Right kidney (tissue), 1 donor: ENCODE measurements at regions not wholly inside any gene's neighbourhood (a gene's known extent, or its start where the extent isn't known, plus 50 kb on each side); places are given as distances from the start of the nearest gene placed in this dataset.
A peak's percentile ranks its signal among the peaks of the same experiment; 100 is the strongest.
"Not testable (repeated sequence)": the region's sequence is repeated elsewhere in the genome, so short reads cannot be mapped to it uniquely, and the experiment has no call there.

ENCODE experiments used
- DNase-seq: peaks from one replicate; pipeline ENCODE4 v3.0.0-alpha.2; 2016

DNA sequence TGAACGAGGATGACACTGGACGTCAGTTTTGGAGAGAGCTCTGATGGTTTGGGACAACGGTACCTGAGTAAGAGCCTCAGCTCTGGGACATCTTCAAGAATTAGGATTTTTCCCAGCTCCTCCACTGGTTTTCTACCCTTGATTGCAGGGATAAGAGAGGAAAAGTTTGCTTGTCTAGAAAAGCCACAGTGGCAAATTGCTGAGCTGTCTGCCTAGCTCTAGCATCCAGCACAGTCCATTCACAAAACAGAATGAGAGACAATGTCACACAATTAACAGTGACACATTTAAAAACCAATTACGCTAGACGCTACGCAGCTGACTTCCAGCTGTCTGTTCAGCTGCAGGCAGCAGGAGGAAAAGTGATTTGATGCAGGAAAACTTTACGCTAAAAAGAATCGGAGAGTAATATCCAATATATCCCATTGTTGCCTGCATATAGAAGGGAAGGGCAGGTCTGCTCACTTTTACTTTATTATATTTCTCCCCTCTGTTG lies 168.1 kb upstream of the PRICKLE1 start:
- peak; percentile 25 for DNase-seq

DNA sequence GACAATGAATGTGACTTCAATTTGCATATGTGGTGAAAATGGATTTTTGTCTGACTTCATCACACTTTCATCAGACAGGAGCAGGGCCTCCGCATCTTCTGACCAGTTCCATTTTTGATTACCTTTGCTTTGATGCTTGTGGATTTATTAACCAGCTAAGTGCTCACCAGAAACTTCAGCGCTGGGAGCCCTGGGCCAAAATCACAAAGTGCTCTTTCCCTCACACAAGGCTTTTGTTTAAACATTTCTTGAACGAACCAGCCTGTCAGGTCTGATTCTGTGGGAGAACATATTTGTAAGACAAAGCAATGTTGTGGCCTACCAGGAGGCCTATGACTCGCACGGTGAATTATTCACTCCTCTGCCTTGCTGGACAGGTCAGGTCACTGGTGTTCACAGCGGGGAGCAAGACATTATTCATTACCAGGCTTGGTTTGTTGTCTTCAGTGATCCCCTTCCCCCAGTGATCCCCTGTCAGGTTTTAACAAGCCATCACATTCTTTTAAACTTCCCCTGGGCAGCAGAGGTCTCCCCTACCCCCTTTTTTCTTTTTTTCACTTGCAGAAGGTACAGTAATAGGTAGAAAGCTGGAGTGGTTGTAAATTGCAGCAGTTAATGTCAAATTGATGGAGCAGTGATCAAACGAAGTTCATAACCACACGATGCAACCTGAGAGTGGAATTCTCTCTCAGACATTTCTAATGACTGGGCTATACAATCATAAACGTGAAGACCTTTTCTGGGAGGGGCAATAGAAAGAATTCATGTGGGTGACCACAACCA lies 167.5 kb upstream of the PRICKLE1 start:
- DNase-seq = peak; percentile 48

DNA sequence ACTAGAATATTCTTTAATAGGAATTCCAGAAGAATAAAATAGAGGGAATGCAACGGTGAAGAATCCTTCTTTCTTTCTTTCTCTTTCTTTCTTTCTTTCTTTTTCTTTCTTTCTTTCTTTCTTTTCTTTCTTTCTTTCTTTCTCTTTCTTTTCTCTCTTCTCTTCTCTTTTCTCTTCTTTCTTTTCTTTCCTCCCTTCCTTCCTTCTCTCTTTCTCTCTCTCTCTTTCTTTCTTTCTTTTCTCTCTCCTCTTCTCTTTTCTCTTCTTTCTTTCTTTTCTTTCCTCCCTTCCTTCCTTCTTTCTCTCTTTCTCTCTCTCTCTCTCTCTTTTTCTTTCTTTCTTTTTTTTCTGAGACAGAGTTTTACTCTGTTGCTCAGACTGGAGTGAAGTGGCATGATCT lies 160.8 kb upstream of the PRICKLE1 start:
- DNase-seq = no peak

DNA sequence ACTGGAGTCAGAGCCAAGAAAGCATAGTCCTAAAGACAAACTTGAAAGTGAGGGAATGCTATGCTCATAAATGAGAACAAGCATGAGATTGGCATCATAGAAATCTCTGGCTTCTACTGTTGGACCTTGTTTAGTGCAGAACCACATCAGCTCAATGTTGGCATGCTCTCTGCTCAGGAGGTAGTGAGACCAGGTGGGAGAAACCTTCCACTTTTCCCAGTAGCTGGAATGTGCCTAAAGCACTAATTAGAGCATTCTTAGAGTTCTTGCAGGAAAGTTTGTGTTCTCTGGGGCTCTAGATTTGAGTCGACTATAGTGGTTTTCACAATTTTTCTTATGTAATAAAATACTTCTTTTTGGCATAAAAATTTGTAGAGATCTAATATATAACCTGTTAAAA lies 159.7 kb upstream of the PRICKLE1 start:
- no peak for DNase-seq

DNA sequence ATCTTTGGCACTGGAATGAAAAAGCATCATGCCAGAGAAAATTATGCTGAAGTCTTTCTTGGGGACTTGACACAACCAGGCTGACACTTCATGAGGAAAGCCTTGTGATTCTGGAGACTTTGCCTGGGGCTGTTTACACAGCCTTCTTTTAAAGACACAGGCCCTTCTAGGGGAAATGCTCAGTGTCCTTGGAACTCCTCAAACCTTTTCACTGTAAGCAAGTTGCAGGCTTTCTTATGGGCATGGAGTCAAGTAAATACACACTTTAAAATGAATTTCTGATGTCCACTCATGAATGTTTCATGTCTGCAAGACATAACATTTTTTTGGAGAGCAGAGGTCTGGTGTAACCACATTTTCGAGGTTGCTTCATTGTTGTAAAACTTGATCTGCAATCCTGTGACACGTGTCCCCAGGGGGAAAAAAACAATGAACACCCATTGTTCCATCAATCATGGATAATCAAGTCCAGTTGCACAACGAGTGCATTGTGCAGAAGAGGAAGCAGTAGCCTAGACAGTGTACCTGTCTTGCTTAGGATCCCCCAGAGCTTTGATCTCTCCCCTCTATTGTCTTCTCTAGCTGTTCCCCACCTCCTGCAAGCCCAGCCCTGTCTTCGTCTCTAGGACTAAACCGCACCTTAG lies 155.1 kb upstream of the PRICKLE1 start:
- DNase-seq = no peak

DNA sequence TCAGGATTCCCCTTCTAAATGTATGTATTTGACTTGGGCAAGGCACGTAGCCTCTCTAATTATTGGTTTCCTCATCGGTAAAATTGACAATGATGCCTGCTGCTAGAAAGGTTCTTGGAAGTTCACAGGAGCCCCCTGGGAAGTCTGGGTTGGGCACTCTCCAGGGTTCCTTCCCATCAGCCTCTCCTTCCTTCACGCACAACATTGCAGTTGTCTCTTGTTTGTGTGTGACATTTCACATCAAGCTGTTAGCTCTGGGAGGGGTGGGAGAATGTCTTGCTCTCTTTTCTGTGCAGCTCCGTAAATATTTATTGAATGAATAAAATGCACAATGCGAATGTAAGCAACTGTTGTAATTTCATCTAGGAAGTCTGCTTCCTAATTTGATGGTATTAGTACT lies 153.2 kb upstream of the PRICKLE1 start:
- no peak for DNase-seq

DNA sequence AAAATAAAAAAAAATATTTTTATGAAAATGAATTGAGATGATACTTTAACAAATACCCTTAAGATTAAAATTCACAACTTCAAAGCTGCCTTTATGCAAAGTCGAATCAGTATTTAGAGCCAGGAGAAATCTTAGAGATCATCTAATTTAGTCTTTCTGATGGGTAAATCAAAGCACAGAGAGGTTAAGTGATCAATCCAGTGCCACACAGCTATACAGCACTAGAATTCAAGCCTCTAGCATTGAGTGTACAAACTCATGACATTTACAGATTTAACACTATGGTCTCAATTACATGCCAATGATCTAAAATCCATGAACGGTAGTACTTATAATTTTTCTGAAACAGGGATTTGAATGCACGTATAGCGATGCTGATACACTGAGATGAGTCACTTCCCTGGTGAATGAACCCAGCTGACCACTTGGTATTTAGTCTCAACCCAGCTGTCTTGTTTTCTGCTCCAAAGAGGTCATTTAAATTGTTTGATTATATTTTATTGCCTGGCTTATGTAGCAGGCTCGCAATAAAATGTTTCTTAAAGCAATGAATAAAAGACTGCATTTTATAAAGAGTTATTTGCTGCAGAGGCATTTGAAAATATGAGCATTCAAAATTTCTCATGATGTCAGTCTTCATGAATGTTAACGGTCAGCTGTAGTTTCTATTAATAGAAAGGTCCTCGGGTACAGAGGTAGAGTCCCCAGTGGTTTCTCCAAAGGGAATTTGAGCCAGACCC lies 152.4 kb upstream of the PRICKLE1 start:
- no peak for DNase-seq

DNA sequence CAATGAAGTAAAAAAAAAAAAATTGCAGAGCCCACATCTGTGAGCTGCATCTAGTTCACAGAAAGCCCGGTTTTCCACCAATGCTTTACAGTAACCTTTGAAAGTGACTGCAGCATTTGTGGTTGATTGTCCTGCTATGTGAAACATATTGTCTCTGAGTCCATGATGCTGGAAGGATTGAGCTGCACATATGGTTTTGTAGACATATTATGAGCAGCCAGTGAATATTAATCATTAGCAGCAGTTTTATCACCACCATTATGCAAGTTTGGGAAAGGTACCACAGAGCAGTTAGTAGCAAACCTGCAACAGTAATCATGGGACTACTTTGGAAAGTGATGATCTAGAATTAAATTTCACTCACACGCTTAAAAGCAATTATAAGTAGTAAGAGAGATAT lies 151.5 kb upstream of the PRICKLE1 start:
- DNase-seq = no peak

DNA sequence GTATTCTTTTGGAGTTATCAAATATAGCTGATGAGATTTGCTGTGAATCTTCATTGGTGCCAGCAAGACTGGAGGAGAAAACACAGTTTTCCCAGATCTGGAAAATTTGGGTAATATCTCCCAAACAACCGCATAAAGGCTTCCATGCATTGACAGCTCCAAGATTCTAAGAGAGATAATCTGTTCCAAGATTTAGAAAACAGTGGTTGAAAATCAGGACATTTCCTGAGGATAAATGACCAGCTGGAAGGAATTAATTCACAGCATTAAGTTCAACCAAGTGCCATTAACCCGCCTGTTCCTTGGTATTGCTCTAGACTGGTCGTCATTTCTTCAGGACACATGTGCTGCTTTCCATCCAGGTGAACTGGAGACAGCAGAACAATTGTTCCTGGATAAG lies 147.9 kb upstream of the PRICKLE1 start:
- no peak for DNase-seq

DNA sequence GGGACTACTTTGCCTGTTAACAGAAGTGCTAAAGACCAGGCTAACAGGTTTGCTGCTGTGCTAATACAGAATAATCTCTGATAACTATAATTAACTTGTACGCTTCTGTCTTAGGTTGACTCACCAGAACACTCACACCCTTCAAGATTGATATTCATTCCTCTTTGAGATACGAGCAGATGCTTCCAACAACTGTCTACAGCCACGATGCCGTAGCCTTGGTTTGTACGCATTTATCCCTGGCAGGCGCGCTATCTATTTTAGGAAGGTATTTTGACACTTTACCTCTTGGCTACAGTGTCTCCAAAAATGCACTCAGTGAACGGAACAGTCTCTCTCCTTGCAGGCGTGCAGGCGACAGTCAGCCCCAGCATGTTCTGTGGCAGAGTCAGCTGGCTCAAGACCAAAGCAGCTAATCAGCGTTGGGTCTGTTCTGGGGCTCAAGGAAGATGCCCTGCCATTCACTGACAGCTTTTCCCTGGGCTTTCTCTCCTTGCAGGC lies 146.4 kb upstream of the PRICKLE1 start:
- DNase-seq = no peak

DNA sequence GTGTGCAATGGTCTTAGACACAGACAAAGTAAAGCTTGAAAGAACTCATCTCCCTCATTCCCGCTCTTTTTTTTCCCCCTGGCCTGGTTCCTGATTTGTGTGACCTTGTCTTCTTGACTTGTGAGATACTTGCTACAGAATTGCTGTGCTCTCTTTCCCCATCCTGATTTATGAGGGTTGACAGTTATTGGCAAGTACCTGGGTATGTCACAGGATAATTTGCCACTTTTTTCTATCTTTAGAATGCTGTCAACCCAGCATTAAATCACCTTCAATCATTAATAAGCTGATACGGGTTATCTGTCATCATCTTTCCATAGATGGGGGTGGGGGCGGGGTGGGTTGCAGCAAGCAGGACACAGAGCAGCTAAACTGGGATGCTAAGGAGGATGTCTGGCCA lies 144.4 kb upstream of the PRICKLE1 start:
- no peak for DNase-seq

DNA sequence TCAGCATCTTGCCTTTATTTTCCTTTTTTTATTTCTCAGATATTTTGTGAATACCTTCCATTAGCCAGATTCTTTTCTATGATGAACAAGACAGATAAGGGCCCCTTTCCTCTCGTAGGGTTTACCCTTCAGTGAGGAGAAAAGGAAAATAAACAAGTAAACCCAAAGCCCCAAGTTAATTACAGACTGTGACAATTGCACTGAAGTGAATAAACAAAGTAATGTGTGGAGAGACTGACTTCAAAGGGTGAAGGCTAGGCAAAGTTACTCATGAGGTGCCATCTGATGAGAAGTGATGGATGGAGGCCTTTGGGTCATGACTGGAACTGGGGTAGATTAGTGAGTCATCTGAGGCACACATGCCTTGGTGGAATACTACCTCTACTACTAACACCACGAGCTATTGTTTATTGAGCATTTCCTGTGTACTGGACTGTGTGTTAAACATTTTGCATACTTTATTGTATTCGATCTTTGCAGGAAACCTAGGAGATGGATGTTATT lies 143.4 kb upstream of the PRICKLE1 start:
- no peak for DNase-seq

DNA sequence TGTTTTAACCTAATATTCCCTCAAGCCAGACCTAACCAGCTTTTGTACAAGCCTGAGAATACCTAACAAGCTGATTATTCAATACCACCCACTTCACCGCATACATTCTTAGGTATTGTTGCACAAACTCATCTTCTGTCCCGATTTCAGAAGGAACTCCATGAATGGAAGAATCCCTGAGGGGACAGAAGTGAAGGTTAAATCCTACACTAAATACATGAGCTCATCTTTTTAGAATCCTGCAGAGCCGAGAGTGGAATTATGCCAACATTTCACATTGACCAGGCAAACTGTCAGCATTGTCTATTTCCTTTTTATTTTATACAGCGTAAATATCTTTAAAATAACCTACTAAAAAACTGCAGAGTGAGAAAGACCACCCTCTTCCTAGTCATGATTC lies 140.7 kb upstream of the PRICKLE1 start:
- DNase-seq = no peak

DNA sequence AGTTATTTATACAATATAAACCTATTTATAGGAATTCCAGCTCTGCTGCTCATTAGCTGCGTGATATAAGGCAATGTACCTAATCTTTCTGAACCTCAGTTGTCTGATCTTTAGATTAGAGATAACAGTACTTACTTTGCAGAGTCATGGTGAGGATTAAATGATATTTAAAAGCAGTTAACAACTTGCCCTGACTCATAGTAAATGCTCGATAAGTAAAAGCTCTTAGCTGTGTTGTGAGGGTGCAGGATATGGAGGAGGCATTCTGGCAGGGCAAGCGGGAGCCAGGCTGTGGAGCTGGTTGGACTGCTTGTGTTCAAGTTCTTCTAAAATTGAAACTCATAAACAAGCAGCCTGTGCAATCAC lies 140.0 kb upstream of the PRICKLE1 start:
- DNase-seq = no peak

DNA sequence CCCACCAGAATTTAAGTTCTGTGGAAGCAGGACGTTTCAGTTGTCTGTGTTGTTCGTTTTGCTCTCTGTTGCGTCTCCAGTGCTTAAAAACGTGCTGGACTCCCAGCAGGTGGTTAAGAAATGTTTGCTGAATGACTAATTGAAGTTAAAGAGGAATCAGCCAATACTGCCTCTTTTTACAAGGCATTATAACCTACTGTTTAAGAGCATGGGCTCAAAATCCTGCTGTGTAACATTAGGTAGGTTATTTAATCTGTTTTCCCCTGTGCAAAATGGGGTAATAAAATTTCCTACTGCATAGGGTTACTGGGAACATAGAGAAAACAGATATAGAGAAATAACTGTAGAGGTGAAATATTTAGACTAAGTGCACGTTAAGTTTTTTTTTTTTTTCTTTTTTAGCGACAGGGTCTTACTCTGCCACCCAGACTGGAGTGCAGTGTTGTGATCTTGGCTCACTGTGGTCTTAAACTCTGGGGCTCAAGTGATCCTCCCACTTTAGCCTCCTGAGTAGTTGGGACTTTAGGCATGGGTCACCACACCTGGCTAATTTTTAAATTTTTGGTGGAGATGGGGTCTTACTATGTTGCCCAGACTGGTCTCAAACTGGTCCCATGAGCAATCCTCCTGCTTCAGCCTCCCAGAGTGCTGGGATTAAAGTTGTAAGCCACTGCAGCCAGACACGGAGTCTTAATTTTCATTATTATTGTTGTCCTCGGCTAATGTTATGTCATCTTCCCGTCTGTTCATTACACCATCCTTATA lies 139.4 kb upstream of the PRICKLE1 start:
- no peak for DNase-seq

DNA sequence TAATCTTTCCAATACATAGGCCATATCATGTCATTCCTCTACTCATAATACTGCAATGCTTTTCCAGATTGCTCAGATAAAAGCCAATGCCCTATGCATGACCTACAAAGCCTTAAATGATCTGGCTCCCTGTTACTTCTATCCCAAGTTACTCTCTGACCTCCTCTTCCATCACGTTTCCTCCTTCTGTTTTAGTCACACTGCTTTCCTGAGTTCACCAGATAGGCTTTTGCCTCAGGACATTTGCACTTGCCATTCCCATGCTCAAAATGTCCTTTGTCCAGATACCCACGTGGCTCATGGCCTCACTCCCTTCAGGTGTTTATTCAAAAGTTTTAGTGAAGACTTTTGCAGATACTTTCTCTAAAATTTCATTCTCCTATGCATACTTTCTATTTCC lies 138.7 kb upstream of the PRICKLE1 start:
- DNase-seq = no peak

DNA sequence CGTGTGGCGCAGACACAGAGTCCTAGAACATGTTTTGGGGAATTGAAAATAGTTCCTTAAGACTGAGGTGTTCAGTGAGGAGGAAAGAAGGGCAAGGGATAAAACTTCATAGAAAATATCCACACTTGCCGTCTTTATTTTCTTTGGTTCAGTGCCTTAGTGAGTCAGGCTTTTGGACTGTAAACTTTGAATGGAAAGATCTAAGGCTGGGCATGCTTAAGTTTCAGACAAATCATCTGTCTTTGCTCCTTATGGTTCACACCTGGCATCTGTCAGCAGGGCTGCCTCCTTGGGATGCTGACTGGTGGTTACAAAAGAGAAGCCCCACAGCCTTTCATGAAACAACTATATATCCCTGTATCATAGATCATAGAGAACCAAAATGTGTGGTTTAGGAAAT lies 136.3 kb upstream of the PRICKLE1 start:
- no peak for DNase-seq

DNA sequence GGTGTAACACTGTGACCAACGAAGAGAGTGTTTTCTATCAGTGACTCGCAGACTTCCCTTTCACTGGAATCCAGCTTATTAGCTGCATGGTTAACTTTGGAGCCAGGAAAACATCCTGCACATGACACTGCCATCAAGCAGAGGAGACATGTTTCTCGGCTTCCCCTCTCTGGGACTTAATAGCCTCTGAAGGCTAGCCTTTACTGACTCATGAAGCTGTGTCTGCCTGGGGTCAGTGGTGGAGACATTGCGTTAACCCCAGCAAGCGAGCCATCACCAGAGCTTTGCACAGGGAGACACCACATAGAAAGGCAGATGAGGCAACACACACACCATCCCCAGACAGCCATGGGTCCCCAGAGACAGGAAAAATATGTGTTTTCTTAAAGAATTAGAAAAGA lies 126.9 kb upstream of the PRICKLE1 start:
- DNase-seq = no peak

DNA sequence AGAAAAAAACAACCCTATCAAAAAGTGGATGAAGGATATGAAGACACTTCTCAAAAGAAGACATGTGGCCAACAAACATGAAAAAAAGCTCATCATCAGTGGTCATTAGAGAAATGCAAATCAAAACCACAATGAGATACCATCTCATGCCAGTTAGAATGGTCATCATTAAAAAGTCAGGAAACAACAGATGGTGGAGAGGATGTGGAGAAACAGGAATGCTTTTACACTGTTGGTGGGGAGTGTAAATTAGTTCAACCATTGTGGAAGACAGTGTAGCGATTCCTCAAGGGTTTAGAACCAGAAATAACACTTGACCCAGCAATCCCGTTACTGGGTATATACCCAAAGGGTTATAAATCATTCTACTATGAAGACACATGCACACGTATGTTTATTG lies 124.0 kb upstream of the PRICKLE1 start:
- DNase-seq = not testable (repeated sequence)

DNA sequence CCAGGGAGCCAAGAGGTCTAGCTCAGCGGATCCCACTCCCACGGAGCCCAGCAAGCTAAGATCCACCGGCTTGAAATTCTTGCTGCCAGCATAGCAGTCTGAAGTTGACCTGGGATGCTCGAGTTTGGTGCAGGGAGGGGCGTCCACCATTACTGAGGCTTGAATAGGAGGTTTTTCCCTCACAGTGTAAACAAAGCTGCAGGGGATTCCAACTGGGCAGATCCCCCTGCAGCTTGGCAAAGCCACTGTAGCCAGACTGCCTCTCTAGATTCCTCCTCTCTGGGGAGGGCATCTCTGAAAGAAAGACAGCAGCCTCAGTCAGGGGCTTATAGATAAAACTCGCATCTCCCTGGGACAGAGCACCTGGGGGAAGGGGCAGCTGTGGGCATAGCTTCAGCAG lies 118.8 kb upstream of the PRICKLE1 start:
- not testable (repeated sequence) for DNase-seq

DNA sequence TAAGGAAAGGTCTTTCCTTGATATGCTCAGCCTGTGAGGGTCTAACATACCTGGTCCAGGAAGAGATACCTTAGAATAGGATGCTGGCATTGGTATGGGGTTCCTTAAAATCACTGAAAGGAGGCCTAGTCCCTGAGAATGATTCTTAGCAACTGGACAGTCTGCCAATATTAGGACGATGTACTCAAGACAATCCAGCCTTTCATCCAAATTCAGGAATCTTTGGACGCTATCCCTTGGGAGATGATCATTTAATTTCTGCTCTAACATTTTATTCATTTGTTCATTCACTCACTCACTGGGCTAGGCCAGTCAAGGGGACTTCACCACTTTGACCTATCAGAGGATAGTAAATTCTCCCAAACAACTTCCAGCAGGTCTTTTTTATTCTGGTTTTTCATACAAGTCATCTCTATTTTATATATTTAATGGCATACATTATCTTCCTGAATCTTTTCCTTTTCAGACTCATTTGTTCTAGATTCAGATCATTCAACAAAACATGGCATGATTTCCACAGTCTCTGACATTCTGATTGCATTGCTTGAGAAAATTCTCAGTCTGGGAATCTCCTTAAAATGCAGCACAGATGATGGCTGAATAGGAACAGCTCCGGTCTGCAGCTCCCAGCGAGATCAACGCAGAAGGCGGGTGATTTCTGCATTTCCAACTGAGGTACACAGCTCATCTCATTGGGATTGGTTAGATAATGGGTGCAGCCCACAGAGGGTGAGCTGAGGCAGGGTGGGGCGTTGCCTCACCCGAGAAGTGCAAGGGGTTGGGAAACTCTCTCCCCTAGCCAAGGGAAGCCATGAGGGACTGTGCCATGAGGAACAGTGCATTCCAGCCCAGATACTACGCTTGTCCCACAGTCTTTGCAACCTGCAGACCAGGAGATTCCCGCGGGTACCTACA lies 118.0 kb upstream of the PRICKLE1 start:
- no peak for DNase-seq
